Aorta (tissue), 5 donors: ENCODE measurements at regions not wholly inside any gene's neighbourhood (a gene's known extent, or its start where the extent isn't known, plus 50 kb on each side); places are given as distances from the start of the nearest gene placed in this dataset.

Source experiments
- ATAC-seq: fragments of 200-7000 bp; cut with Tn5 transposase; one replicate; pipeline ENCODE4 v1.9.1; 2022; ENCODE audit warnings: moderate library complexity; ENCODE audit not compliant: low FRiP score
- DNase-seq, 2 donors: peaks; one replicate each; pipeline ENCODE4 v3.0.0-alpha.2; 2020
- H3K27ac ChIP-seq, 2 donors: one replicate each; pipeline ENCODE4 v1.5.1; 2013; ENCODE audit warnings: low read length in 2 of 2, mild to moderate bottlenecking in 2 of 2, moderate library complexity in 2 of 2, control low read depth in 1 of 2, inconsistent platforms in 1 of 2, low read depth in 1 of 2
- H3K27me3 ChIP-seq, 2 donors: one replicate each; pipeline ENCODE4 v1.6.1; 2013; ENCODE audit warnings: control low read depth in 1 of 2, low read length in 1 of 2, mild to moderate bottlenecking in 1 of 2, moderate library complexity in 1 of 2; ENCODE audit not compliant: insufficient read depth in 2 of 2, control insufficient read depth in 1 of 2
- H3K36me3 ChIP-seq, 2 donors: one replicate each; pipeline ENCODE4 v1.6.1; 2013; ENCODE audit warnings: control low read depth in 1 of 2, low read length in 1 of 2, mild to moderate bottlenecking in 1 of 2; ENCODE audit not compliant: insufficient read depth in 2 of 2, control insufficient read depth in 1 of 2
- H3K4me1 ChIP-seq, 2 donors: one replicate each; pipeline ENCODE4 v1.6.1; 2013; ENCODE audit warnings: low read length in 2 of 2, control low read depth in 1 of 2, mild to moderate bottlenecking in 1 of 2, moderate library complexity in 1 of 2; ENCODE audit not compliant: insufficient read depth in 2 of 2, control insufficient read depth in 1 of 2
- H3K4me3 ChIP-seq, 2 donors: one replicate each; pipeline ENCODE4 v1.5.1; 2013; ENCODE audit warnings: low read length in 2 of 2, control low read depth in 1 of 2, mild to moderate bottlenecking in 1 of 2
- H3K9me3 ChIP-seq: one replicate; pipeline ENCODE4 v1.6.1; 2013; ENCODE audit warnings: mild to moderate bottlenecking, low read length; ENCODE audit not compliant: control insufficient read depth
- WGBS, 2 donors: extraction: QIAGEN DNeasy Blood & Tissue Kit; methylation state at CpG; one replicate each; pipeline ENCODE4 v1.1.7; 2013; 5-methylcytosine and 5-hydroxymethylcytosine counted together
- intact Hi-C, 2 donors: fragments of 100-400 bp; cut with DNase I; formaldehyde crosslinking; loops; one replicate each; pipeline versions ENCODE4 v1.14.2 to v1.15.0; 2022
- donor health status: healthy with polysubstance abuse.
- donor health status: Bipolar disorder and iron deficiency.
- donor health status: DM: no; HTN: no; CAD: no.
- donor health status: DM: no; HTN: no; CAD: no.
- donor health status: DM: yes; HTN: yes; CAD: no.

- intact Hi-C loops, result no loop called here
- Histone ChIP-seq H3K36me3 (no peaks in the 10 kb centered on the region), H3K4me3 (no peak overlapping the region), H3K4me1 (no peaks in the 10 kb centered on the region), H3K27me3 (no peaks in the 10 kb centered on the region), H3K9me3 (no peaks in the 10 kb centered on the region), H3K27ac (no peak overlapping the region)
- 32 to 38% methylated on average over 20 of the region's 20 CpGs for WGBS, 2 donors
- ATAC-seq (peak; percentile 54), DNase-seq (no peak)
Observed at GRCh38 chr10:128927497-128928161, 539.4 kb upstream of the MGMT start.

- no peak overlapping the region for H3K4me3 ChIP-seq
- ATAC-seq, result peak; percentile 24
- H3K27ac ChIP-seq, result no peak overlapping the region
- no peaks in the 10 kb centered on the region for H3K36me3 ChIP-seq
- H3K4me1 ChIP-seq, result no peaks in the 10 kb centered on the region
- 90 to 91% methylated on average over 33 of the region's 33 CpGs for whole genome bisulfite sequencing, 2 donors
- intact Hi-C loops, result no loop called here
- no peaks in the 10 kb centered on the region for H3K27me3 ChIP-seq
- no peak for DNase-seq
- H3K9me3 ChIP-seq, result no peaks in the 10 kb centered on the region
Observed at GRCh38 chr10:128928231-128928836, 538.7 kb upstream of the MGMT start.

- peak; percentile 30 for ATAC-seq
- Histone ChIP-seq H3K9me3 (no peaks in the 10 kb centered on the region), H3K36me3 (no peaks in the 10 kb centered on the region), H3K27ac (no peak overlapping the region), H3K27me3 (no peaks in the 10 kb centered on the region), H3K4me3 (no peak overlapping the region), H3K4me1 (no peaks in the 10 kb centered on the region)
- DNase-seq, result no peak
- intact Hi-C loops, result no loop called here
- 22 to 23% methylated on average over 8 of the region's 8 CpGs for WGBS, 2 donors
Observed at GRCh38 chr10:128929131-128929530, 537.9 kb upstream of the MGMT start.

- no peak for ATAC-seq
- 5 to 18% methylated on average over 2 of the region's 2 CpGs for WGBS, 2 donors
- intact Hi-C loops, result no loop called here
- no peaks in the 10 kb centered on the region for H3K9me3 ChIP-seq
- no peaks in the 10 kb centered on the region for H3K4me1 ChIP-seq
- H3K4me3 ChIP-seq, result no peak overlapping the region
- H3K36me3 ChIP-seq, result no peaks in the 10 kb centered on the region
- H3K27me3 ChIP-seq, result no peaks in the 10 kb centered on the region
- H3K27ac ChIP-seq, result no peak overlapping the region
- no peak for DNase-seq
Observed at GRCh38 chr10:128929767-128930166, 537.3 kb upstream of the MGMT start.

- ATAC-seq (no peak), DNase-seq (no peak)
- no peaks in the 10 kb centered on the region for H3K9me3 ChIP-seq
- no peak overlapping the region for H3K27ac ChIP-seq
- intact Hi-C loops, result no loop called here
- H3K27me3 ChIP-seq, result peaks cover 0 to 2% of the 10 kb centered on the region in 2 donors
- H3K4me3 ChIP-seq, result no peak overlapping the region
- H3K4me1 ChIP-seq, result no peaks in the 10 kb centered on the region
- H3K36me3 ChIP-seq, result no peaks in the 10 kb centered on the region
- 53 to 60% methylated on average over 6 of the region's 6 CpGs for WGBS, 2 donors
Observed at GRCh38 chr10:128930515-128930914, 536.5 kb upstream of the MGMT start.

GRCh38 chr10:128932071-128932820 is 534.8 kb upstream of the MGMT start:
- peaks cover 0 to 2% of the 10 kb centered on the region in 2 donors for H3K27me3 ChIP-seq
- no peak overlapping the region for H3K27ac ChIP-seq
- 93 to 96% methylated on average over 19 of the region's 19 CpGs for WGBS, 2 donors
- H3K9me3 ChIP-seq, result no peaks in the 10 kb centered on the region
- intact Hi-C loops, result no loop called here
- no peak overlapping the region for H3K4me3 ChIP-seq
- no peak for ATAC-seq
- H3K4me1 ChIP-seq, result no peaks in the 10 kb centered on the region
- H3K36me3 ChIP-seq, result no peaks in the 10 kb centered on the region
- DNase-seq, result no peak

- Histone ChIP-seq H3K4me3 (no peak overlapping the region), H3K27me3 (peaks cover 0 to 2% of the 10 kb centered on the region in 2 donors), H3K27ac (no peak overlapping the region), H3K4me1 (no peaks in the 10 kb centered on the region), H3K36me3 (no peaks in the 10 kb centered on the region), H3K9me3 (no peaks in the 10 kb centered on the region)
- intact Hi-C loops, result no loop called here
- DNase-seq (no peak), ATAC-seq (no peak)
- 91 to 92% methylated on average over 6 of the region's 6 CpGs for WGBS, 2 donors
Observed at GRCh38 chr10:128934492-128934891, 532.5 kb upstream of the MGMT start.

GRCh38 chr10:128936392-128936791 is 530.6 kb upstream of the MGMT start:
- Histone ChIP-seq H3K9me3 (no peaks in the 10 kb centered on the region), H3K4me1 (no peaks in the 10 kb centered on the region), H3K4me3 (no peak overlapping the region), H3K27me3 (peaks cover 0 to 2% of the 10 kb centered on the region in 2 donors), H3K36me3 (no peaks in the 10 kb centered on the region), H3K27ac (no peak overlapping the region)
- ATAC-seq (no peak), DNase-seq (no peak)
- intact Hi-C loops, result no loop called here
- 97 to 98% methylated on average over 9 of the region's 9 CpGs for WGBS, 2 donors

GRCh38 chr10:128938558-128938957 is 528.5 kb upstream of the MGMT start:
- Histone ChIP-seq H3K27me3 (peaks cover 0 to 2% of the 10 kb centered on the region in 2 donors), H3K9me3 (no peaks in the 10 kb centered on the region), H3K4me3 (no peak overlapping the region), H3K4me1 (no peaks in the 10 kb centered on the region), H3K36me3 (no peaks in the 10 kb centered on the region), H3K27ac (no peak overlapping the region)
- 34 to 36% methylated on average over 3 of the region's 3 CpGs for WGBS, 2 donors
- peak; percentile 54 for ATAC-seq
- no peak for DNase-seq
- intact Hi-C loops, result no loop called here
